NCI-H2107 treated with DMSO at 0.1 percent for 48 hours (cell line): ENCODE measurements at regions not wholly inside any gene's neighbourhood (a gene's known extent, or its start where the extent isn't known, plus 50 kb on each side); places are given as distances from the start of the nearest gene placed in this dataset.

ENCODE experiments used
- DNase-seq: peaks from one replicate; lab custom pipeline; 2025; ENCODE audit not compliant: unreplicated experiment; lab: John Stamatoyannopoulos, UW

DNA sequence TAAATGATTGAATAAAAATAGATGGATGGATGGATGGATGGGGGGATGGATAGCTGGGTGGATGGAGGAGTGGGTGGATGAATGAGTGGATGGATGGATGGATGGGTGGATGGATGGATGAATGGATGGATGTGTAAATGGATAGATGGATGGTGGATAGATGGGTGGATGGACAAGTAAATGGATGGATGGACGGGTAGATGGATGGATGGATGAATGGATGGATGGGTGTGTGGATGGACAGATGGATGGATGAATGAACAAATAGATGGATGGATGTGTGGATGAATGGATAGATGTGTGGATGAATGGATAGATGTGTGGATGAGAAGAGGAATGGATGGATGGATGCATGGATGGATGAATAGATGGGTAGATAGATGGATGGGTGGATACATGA, 490.8 kb downstream of the VRK1 start:
- DNase-seq, result no peak

GRCh38 chr14:97290065-97290464, 492.9 kb downstream of the VRK1 start:
- DNase-seq, result no peak

DNA sequence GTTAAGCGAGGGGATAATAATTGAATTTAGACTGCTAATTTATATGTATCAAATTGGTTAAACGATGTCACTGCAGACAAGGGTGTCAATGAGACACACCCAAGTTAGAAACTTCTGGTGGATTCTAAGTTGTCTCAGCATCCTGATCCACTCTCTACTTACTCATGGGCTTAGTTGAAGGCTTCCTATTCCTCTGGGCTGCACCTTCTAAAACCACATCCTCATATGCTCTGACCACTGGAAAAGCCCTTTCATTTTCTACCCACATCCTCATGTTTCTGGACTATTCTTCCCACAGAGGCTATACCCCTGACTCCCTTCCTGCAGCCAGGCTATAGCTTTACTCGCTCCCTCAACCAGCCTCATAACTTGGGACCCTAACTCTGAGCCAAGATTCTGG, 493.8 kb downstream of the VRK1 start:
- no peak for DNase-seq

GRCh38 chr14:97293659-97294058, 496.5 kb downstream of the VRK1 start:
- no peak for DNase-seq

- no peak for DNase-seq
Observed at GRCh38 chr14:97295108-97295710, 498.0 kb downstream of the VRK1 start.

DNA sequence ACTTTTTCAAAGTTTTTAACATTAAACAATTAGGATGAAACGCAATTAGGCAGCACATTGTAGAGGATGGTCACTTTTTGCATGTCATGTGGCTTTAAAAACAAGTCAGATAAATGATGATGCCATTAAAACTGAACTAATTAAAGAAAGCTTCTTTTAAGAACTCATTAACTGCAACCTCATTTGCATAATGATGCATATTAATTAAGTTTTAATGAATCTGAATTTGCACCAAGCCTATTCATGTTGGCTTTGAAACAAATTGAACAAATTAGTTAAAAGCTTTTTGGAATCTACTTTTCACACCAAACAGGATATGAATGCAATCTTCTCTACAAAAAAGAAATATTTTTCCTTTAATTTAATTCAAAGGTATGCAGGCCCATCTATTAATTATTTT, 499.0 kb downstream of the VRK1 start:
- no peak for DNase-seq

DNA sequence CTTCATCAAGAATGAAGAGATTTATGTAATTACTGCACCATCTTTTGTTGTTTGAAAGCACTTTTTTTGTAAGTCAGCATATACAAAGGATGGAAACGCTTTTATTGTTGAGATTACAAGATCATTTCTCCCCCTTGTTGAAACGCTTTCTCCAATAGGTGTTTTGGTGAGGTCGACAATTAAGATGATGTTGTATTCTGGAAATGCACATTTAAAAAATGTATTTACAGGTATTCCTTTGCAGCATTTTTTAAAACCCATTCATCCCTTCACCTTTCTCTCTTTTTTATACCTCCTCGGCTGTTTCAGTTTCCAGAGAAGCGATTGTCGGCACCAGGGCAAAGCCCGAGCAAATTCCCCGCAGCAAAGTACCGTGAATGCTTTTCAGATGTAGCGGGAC, 499.9 kb downstream of the VRK1 start:
- DNase-seq, result no peak

- DNase-seq, result no peak
Observed at GRCh38 chr14:97298331-97298730, 501.1 kb downstream of the VRK1 start.

DNA sequence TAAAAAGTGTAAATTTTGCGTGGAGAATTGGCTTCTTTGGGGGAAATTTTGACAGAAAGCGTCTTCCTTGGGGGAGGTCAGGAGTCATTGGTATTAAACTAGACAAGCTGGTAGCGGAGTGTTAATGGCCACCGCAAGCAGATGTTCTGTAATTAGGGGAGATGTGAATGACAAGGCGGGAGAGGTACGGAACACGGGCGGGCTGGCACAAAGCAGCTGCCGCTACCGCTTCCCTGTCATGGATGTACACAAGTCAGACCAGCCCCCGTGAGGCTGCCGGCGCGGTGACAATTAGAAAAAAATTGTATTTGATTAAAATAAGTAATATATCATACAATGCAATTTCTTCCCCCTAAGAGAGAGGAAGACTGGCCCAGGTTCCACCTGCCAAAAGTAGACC, 501.6 kb downstream of the VRK1 start:
- no peak for DNase-seq

GRCh38 chr14:97299661-97300060, 502.5 kb downstream of the VRK1 start:
- DNase-seq, result no peak

- no peak for DNase-seq
Observed at GRCh38 chr14:97301931-97302559, 504.9 kb downstream of the VRK1 start.

GRCh38 chr14:97306133-97306759, 509.1 kb downstream of the VRK1 start:
- DNase-seq, result no peak

DNA sequence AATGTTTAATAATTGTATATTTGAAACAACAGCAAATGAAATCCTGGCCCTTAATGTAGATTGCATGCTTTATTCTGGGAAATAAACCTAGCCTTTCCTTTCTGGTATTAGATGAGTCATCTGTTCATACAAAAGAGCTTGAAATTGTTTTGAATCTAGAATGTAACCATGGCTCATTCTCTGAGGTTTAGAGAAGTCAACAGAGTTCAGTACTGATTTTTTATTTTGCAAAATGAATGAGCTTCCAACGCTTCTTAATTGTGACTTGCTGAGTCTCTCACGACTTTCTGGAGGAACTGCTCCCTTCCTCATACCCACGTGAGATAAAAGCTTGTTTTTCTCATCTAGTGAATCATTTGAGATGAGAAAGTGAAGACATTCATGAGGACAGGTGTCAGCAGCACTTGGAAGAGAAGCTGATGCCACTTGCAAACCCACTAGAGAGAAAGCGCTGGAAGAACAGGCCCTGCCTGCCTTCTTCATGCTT, 509.6 kb downstream of the VRK1 start:
- DNase-seq, result no peak

DNA sequence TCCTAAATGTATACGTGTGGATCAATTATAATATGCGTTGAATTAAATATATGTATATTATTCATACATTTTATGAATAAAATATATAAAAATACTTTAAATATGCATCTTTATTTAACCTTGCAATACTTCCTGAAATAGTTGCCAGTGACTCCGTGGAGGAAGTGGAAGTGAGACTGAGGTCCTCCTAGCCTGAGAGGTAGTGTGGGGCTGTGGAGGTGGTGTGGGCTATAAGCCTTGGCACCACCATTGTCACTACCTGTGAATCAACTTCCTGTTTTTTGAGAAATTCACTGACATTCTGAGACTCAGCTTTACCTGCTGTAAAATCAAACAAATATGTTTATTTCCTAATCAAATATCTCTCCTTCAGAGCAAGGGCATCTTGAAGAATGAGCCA, 514.2 kb downstream of the VRK1 start:
- DNase-seq, result no peak

DNA sequence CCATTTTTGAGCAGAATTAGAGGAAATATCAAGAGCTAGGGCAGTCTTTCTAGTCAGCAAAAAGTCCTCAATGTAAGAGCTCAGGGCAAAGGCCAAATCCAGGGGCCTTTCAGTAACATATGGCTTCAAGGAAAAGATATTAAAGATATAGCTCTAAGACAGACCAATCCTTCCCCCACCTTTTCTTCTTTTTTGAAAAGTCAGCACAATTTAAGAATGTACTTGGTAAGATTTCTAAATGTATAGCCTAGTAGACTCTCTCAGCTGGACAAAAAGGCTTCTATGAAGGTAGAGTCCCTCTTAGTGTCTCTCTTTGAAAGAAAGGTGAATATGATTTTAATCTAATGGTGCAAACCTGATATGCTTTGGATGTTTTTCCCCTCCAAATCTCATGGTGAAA, 515.7 kb downstream of the VRK1 start:
- DNase-seq, result no peak

GRCh38 chr14:97315790-97316189, 518.6 kb downstream of the VRK1 start:
- DNase-seq, result no peak

- DNase-seq, result no peak
Observed at GRCh38 chr14:97318380-97318779, 521.2 kb downstream of the VRK1 start.

DNA sequence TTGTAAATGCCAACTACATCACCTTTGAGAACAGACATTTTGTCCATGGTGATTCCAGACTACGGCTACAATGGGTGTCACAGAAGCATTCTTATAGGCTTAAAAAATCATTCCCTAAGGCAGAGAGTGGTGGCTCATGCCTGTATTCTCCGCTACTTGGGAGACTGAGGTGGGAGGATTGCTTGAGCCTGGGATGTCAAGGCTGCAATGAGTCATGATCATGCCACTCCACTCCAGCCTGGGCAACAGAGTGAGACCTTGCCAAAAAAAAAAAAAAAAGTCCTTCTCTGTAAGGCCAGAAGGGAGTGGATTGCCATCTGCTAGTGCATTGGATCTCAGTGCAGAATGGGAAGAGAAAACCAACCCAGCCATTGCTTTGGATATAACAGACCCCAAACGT, 522.5 kb downstream of the VRK1 start:
- DNase-seq, result no peak

DNA sequence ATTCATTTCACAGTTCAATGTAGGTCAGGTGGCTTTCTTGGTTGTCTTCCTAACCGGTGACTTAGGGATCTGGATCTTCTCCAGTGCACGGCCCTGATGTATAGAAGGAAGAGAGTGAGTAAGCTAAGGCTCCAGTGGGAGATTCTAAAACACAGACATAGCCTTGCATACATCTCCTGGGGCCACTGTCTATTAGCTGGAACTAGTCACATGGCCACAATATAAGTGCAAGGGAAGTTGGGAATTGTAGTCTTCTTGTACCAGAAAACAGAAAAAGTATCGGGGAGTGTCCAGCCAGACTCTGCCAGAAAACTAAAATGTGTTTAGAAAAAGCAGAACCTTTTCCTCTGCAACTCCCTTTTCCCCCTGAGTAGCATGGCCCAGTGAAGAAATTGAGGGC, 531.6 kb downstream of the VRK1 start:
- no peak for DNase-seq

DNA sequence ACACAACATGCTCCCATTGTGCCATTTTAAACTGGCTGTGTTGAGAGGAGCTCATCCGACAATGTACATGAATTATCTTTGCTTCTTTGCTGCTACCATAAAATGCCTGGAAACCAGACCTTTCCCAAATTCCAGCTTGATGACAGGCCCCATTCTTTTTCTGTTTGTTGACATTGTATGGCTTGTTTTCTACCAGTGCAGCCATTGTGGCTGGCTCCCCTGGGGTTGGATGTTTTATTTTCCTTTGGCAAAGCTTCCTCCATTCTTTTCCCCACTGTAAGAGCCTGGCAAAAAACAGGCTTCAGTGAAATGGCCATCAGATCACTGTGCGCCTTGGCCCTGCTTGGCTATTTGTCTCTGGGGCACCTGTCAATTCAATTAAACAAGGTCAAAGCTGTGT, 532.5 kb downstream of the VRK1 start:
- peak; percentile 46 for DNase-seq

- DNase-seq, result no peak
Observed at GRCh38 chr14:97331058-97331457, 533.9 kb downstream of the VRK1 start.

GRCh38 chr14:97331526-97331925, 534.3 kb downstream of the VRK1 start:
- DNase-seq, result no peak

DNA sequence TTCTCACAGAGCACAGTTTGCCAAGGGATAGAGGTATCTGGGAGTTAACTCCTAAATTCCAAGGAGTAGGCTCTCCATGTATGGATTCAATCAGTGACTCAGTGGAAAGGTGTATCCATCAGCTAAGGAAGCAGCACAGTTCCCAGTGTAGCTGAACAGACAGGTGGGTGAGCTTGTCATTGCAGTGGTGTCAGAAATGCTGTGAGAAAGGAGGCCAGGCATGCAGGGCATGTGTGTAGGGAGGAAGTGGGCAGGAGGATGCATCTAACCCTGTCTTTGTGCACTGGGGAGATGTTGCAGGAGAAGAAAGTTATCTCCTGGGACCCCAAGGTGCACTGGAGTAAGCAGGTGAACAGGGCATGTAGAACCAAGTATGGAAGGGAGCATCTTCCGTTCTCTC, 539.0 kb downstream of the VRK1 start:
- no peak for DNase-seq
